GM19455 (cell line): ENCODE measurements at regions not wholly inside any gene's neighbourhood (a gene's known extent, or its start where the extent isn't known, plus 50 kb on each side); places are given as distances from the start of the nearest gene placed in this dataset.
A peak's percentile ranks its signal among the peaks of the same experiment; 100 is the strongest.

ENCODE experiments used
- ATAC-seq: cut with Tn5 transposase; IDR thresholded peaks from one replicate; pipeline ENCODE4 v1.9.1; 2021; ENCODE audit not compliant: unreplicated experiment

GRCh38 chr3:159165961-159166360 is 364.1 kb downstream of the MFSD1 start:
- ATAC-seq = no peak

- ATAC-seq = no peak
Observed at GRCh38 chr3:159166899-159167586, 365.2 kb downstream of the MFSD1 start.

DNA sequence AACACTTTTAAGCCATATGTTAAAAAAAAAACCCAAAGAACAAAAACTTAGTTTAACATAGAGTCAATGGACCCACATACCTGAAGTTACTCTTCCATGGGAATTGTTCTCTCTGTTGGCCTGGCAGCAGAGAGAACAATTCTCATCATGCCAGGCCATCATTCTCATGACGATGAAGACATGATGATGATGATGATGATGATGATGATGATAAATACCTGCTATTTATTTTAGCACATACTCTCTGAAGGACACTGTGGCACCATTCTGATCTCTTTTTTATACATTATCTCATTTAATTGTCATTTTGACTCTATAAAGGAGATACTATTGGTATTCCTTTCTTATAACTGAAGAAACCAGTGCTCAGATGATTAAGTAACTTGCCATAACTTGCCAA is 366.9 kb downstream of the MFSD1 start:
- no peak for ATAC-seq

DNA sequence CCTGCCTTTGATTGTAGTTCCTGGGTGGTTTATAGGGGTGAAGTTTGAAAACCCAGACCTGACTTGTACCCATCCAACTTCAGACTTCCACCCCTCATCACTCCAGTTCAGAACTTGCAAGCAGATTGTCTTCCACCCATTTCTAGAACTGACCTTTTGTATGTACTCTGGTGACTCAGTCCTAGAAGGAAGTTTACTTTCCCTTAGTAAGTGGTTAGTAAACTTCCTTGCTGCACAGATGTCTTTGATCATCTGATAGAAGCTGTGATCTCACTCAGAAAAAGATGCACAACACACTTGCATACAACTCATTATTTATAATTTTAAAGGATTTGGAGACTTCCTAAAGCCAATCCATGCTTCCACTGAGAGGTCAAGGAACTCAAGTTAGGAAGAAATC is 368.0 kb downstream of the MFSD1 start:
- no peak for ATAC-seq

DNA sequence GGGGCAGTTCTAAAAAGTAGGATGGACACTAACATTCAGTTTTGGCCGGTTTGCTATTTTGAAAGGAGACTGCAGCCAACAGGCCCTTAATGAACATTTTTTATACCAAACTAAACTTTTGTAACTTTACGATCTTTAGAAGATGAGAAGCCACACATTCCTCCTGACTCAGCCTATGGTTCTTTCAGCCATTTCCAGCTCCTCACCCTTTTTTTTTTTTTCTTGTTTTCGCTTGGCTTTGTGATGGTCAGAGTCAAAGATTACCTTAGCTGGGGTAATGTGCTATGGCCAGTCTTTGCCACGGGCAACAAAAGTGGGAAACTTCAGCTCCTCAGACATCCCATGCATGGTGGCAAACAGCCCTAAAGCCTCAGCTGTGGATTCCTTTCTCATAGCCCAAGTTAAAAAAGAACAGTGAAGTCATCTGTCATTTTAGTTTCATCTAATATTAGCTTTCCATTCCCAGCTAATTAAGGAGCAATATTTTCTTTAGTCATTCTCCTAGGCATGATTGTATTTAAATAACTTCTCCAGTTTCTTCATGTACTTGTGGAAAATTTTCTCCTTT is 368.7 kb downstream of the MFSD1 start:
- ATAC-seq = no peak

GRCh38 chr3:159171333-159171732 is 369.5 kb downstream of the MFSD1 start:
- no peak for ATAC-seq

GRCh38 chr3:159172473-159172872 is 370.6 kb downstream of the MFSD1 start:
- ATAC-seq = no peak

DNA sequence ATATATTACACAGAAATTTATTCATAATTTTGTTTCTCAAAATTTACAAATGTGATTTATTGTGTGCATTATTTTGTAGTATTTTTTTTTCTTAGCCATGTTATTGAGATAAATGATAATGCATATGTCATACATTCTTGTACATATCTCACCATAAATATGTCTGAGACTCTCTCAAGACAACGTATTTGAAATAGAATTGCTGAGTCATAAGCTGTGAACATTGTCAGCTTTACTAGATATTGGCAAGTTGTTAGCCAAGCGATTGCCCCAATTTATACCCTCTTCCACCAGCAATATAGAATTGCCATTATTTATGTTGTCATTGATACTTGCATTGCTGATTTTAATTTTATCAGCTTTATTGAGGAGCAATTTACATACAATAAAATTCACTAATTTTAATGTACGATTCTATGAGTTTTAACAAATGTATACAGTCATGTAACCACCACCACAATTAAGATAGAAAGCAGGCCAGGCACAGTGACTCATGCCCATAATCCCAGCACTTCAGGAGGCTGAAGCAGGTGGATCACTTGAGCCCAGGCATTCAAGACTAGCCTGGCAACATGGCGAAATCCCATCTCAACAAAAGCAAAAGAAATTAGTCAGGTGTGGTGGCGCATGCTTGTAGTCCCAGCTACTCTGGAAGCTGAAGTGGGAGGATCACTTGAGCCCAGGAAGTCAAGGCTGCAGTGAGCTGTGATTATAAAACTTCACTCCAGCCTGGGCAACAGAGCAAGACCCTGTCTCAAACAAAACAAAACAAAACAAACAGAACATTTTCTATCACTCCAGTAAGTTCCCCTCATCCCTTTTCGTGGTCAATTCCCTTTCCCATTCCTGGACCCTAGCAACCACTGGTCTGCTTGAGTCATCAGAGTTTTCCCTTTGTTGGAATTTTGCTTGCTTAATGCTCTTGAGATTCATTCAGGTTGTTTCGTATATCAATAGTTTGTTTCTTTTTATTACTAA is 373.1 kb downstream of the MFSD1 start:
- ATAC-seq = no peak

DNA sequence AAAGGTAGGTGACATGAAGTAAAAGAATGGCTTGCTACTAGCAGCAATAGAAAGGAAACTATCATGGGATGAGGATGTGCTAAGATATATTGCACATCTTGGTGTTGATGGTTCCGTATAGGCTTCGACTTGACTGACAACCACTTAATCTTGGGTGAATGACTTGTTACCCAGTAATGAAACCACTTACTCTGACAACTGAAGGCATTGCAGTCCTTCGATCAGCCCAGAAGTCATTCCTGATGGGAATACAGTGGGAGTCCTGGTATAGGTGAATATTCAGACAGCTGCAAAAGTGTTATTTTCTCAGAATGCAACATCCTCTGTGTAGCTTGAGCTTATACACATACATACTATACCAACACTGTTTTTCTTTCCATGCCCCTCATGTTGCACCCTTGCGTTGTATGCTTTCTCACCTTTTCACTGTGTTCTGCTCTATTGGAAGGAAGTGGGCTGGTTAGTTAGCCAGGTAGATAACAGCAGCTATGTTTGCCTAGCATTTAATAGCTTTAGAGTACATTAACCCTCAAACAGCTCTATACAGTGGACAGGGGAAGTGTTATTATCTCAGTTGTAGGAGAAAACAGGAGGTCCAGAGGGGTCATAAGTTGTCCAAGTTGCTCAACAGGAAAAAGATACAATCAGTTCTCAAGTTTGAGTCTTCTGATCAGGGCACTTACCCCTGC is 376.5 kb downstream of the MFSD1 start:
- ATAC-seq = no peak

GRCh38 chr3:159182961-159183360 is 381.1 kb downstream of the MFSD1 start:
- no peak for ATAC-seq

GRCh38 chr3:159185443-159186050 is 383.7 kb downstream of the MFSD1 start:
- peak; percentile 65 for ATAC-seq

- ATAC-seq = peak; percentile 60
Observed at GRCh38 chr3:159186581-159186980, 384.7 kb downstream of the MFSD1 start.

- no peak for ATAC-seq
Observed at GRCh38 chr3:159187232-159187631, 385.4 kb downstream of the MFSD1 start.

DNA sequence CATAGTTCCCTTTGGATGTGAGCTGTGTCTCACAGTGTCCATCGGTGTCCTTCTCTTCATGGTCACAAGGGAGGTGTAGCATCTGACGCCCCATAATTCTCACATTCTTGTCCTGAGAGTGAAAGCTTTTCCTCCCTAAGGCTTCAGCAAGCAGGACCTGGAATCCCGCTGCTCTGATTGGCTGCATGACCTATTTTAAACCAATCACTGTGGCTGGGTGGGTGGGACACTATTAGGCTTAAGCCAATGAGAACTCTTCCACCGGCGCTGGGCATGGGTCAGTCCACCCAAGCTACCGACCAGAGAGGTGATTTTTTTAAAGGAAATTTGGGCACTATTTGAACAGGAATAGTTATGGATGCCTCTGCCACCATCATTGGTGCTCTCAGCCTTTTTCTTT is 385.9 kb downstream of the MFSD1 start:
- no peak for ATAC-seq

DNA sequence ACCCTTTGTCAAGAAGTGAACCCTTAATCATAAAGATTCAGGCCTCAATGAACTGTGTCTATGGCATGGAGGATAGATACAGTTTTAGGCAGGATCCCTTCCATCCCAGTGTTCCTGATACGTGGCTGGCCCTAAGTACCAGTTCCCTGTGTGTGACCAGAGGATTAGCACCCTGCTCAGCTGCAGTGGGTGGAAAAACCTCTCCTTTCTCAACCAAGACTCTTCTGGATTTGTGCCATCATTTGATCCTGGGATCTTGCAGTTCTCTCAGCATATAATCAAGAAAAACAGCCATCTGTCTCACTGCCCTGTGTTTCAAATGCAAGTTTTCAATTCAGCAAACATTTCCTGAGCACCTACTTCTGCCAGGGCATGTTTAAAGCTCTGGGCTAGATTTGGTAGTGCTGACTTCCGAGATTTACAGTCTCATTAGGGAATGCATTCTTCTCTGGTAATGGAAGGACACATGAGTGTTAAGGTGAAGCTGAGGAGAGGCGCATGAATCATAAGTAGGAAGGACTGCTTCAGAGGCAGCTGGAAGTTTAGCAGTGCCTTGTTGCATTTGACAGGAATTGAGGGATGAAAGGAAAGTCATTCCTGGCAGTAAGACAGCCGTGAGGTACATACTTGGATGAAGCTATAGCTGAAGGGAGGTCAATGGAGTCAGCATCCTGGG is 388.3 kb downstream of the MFSD1 start:
- ATAC-seq = no peak

DNA sequence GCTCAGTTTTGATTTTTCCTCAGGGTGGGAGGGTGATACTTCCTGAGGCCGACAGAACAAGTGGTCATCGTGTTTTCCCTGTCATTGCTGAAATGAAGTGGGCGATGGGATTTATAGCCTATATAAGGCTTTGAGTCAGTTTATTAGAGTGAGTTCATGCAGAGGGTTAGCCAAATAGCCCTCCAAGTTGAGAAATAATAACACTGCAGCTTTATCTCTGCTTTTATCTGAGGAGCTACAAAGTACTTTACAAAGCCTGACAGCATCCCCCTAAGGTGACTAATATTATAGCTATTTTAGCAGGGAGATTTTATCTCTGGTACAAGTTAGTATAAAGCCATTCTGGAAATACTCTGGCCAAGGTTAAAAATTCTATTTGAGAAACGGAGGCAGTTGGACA is 389.6 kb downstream of the MFSD1 start:
- ATAC-seq = no peak

- no peak for ATAC-seq
Observed at GRCh38 chr3:159196359-159196758, 394.5 kb downstream of the MFSD1 start.

DNA sequence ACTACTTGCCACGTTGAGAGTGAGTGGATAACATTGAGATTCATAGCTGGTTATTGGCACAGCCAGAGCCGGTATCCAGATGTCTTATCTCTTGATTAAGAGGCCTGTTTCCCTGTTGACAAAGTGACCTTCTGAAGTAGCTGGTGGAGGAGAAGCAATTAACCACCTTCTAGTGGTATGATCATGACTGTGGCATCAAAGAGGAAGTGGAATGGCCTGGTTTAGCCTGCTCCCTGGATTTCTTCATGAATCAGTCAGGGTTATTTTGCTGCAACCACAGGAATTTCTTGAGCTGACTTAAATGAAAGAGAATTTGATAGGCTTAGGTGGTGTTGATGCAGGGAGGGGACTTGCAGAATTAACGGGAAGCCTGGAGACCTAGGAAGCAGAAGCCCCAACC is 398.3 kb downstream of the MFSD1 start:
- ATAC-seq = no peak

- no peak for ATAC-seq
Observed at GRCh38 chr3:159208050-159208449, 406.2 kb downstream of the MFSD1 start.

- no peak for ATAC-seq
Observed at GRCh38 chr3:159209459-159209858, 407.6 kb downstream of the MFSD1 start.
